ENCODE measurements at regions not wholly inside any gene's neighbourhood (a gene's known extent, or its start where the extent isn't known, plus 50 kb on each side); places are given as distances from the start of the nearest gene placed in this dataset.

- Histone ChIP-seq H3K4me3 (no peak overlapping the region), H4K20me1 (ENCODE audit: control insufficient read depth, insufficient read depth) (no peaks in the 10 kb centered on the region), H3K9ac (ENCODE audit: control insufficient read depth, insufficient read depth, low read length) (no peak overlapping the region), H2AFZ (ENCODE audit: control insufficient read depth, low read depth, low read length) (no peak overlapping the region), H3K79me2 (ENCODE audit: control insufficient read depth, insufficient read depth, low read length) (no peaks in the 10 kb centered on the region), H3K27me3 (replicated peaks in 1 of 2; ENCODE audit: control insufficient read depth in 2 of 2, insufficient read depth in 2 of 2, low read length in 1 of 2) (no peaks in the 10 kb centered on the region), H3K4me2 (ENCODE audit: control insufficient read depth, insufficient read depth) (no peak overlapping the region), H3K27ac (ENCODE audit: control insufficient read depth, insufficient read depth) (no peak overlapping the region), H3K36me3 (ENCODE audit: control insufficient read depth in 2 of 2, insufficient read depth in 2 of 2, low read length in 1 of 2) (no peaks in the 10 kb centered on the region), H3K4me1 (ENCODE audit: control insufficient read depth, insufficient read depth, low read length) (no peaks in the 10 kb centered on the region), H3K9me3 (replicated peaks; ENCODE audit: control insufficient read depth, insufficient read depth, low read length) (no peaks in the 10 kb centered on the region)
- CTCF ChIA-PET = no interaction called here
- no TSS peak for BruUV-seq (replicated peaks)
- in situ Hi-C loops (cut with MboI) (no loop called here), intact Hi-C loops (cut with micrococcal nuclease; ENCODE audit: unreplicated experiment) (no loop called here)
- ATAC-seq (no peak), DNase-seq (ENCODE audit: low read depth, low spot score) (no peak), FAIRE-seq (no peak)
- RAD21 ChIA-PET (ENCODE audit: unreplicated experiment) = no interaction called here
- WGBS (ENCODE audit: insufficient coverage, insufficient replicate concordance, low lambda C conversion rate, missing lambda C conversion rate) = 67% methylated on average over 25 of the region's 25 CpGs
- SMC1A ChIA-PET (ENCODE audit: uncharacterized antibody, unreplicated experiment) = no interaction called here
- TF ChIP-seq ZBTB4 (CRISPR knock-in tag; IDR thresholded peaks at IDR 0.05) (no peak), YBX1 (IDR thresholded peaks at IDR 0.05) (no peak), JUNB (IDR thresholded peaks at IDR 0.05) (no peak), PRDM15 (CRISPR knock-in tag; IDR thresholded peaks at IDR 0.05) (no peak)
- POLR2A ChIA-PET = no interaction called here
These were observed 81.4 kb upstream of the PPP2R2D start for GRCh38 chr10:131819241-131820072.
